BE2C (cell line): ENCODE measurements at regions not wholly inside any gene's neighbourhood (a gene's known extent, or its start where the extent isn't known, plus 50 kb on each side); places are given as distances from the start of the nearest gene placed in this dataset.

Experiments
- DNase-seq: peaks from one replicate; pipeline ENCODE4 v3.0.0-alpha.2; 2020
- H3K27me3 ChIP-seq: fragments of 250-450 bp; sonication (Bioruptor Pico); 2 replicates; pipeline ENCODE4 v1.5.1; 2020; ENCODE audit warnings: mild to moderate bottlenecking
- H3K36me3 ChIP-seq: fragments of 250-450 bp; sonication (Bioruptor Pico); 2 replicates; pipeline ENCODE4 v1.5.1; 2020; ENCODE audit warnings: mild to moderate bottlenecking
- H3K4me1 ChIP-seq: fragments of 250-450 bp; sonication (Bioruptor Pico); 2 replicates; pipeline ENCODE4 v1.5.1; 2020
- H3K4me3 ChIP-seq: 2 replicates; pipeline ENCODE4 v1.5.1; 2011; ENCODE audit warnings: low read depth, low read length
- H3K9me3 ChIP-seq: fragments of 250-450 bp; sonication (Bioruptor Pico); 2 replicates; pipeline ENCODE4 v1.5.1; 2020
- TF ChIP-seq, protein P1 (sequence below): IDR thresholded peaks from 2 replicates; pipeline ENCODE4 v1.5.1; 2012; ENCODE audit warnings: mild to moderate bottlenecking, low read depth, low read length

GRCh38 chr21:18608226-18608625 lies 204.6 kb upstream of the TMPRSS15 start:
- no peak for DNase-seq
- H3K36me3 ChIP-seq = no peaks in the 10 kb centered on the region
- no peaks in the 10 kb centered on the region for H3K9me3 ChIP-seq
- H3K4me1 ChIP-seq = no peaks in the 10 kb centered on the region; the same call in 1 of the 2 replicates
- H3K4me3 ChIP-seq = no peak overlapping the region
- no peaks in the 10 kb centered on the region for H3K27me3 ChIP-seq
- TF ChIP-seq, protein P1, sequence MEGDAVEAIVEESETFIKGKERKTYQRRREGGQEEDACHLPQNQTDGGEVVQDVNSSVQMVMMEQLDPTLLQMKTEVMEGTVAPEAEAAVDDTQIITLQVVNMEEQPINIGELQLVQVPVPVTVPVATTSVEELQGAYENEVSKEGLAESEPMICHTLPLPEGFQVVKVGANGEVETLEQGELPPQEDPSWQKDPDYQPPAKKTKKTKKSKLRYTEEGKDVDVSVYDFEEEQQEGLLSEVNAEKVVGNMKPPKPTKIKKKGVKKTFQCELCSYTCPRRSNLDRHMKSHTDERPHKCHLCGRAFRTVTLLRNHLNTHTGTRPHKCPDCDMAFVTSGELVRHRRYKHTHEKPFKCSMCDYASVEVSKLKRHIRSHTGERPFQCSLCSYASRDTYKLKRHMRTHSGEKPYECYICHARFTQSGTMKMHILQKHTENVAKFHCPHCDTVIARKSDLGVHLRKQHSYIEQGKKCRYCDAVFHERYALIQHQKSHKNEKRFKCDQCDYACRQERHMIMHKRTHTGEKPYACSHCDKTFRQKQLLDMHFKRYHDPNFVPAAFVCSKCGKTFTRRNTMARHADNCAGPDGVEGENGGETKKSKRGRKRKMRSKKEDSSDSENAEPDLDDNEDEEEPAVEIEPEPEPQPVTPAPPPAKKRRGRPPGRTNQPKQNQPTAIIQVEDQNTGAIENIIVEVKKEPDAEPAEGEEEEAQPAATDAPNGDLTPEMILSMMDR = no peak

- Histone ChIP-seq H3K27me3 (no peaks in the 10 kb centered on the region), H3K4me3 (no peak overlapping the region), H3K9me3 (no peaks in the 10 kb centered on the region), H3K36me3 (no peaks in the 10 kb centered on the region), H3K4me1 (peaks cover 5% of the 10 kb centered on the region; the same call in 1 of the 2 replicates)
- TF ChIP-seq, protein P1 = no peak
- DNase-seq = no peak
These were observed 210.7 kb upstream of the TMPRSS15 start for GRCh38 chr21:18614303-18614702.

- H3K36me3 ChIP-seq = no peaks in the 10 kb centered on the region
- H3K9me3 ChIP-seq = no peaks in the 10 kb centered on the region
- H3K4me3 ChIP-seq = no peak overlapping the region
- H3K27me3 ChIP-seq = no peaks in the 10 kb centered on the region
- TF ChIP-seq, protein P1 = no peak
- DNase-seq = no peak
- H3K4me1 ChIP-seq = peaks cover 5% of the 10 kb centered on the region; the same call in 1 of the 2 replicates
These were observed 213.7 kb upstream of the TMPRSS15 start for GRCh38 chr21:18617291-18617690.

- H3K4me3 ChIP-seq = no peak overlapping the region
- H3K4me1 ChIP-seq = peaks cover 5% of the 10 kb centered on the region; the same call in 1 of the 2 replicates
- no peaks in the 10 kb centered on the region for H3K27me3 ChIP-seq
- no peak for DNase-seq
- TF ChIP-seq, protein P1 = no peak
- no peaks in the 10 kb centered on the region for H3K9me3 ChIP-seq
- H3K36me3 ChIP-seq = no peaks in the 10 kb centered on the region
These were observed 216.9 kb upstream of the TMPRSS15 start for GRCh38 chr21:18620436-18620835.

DNA sequence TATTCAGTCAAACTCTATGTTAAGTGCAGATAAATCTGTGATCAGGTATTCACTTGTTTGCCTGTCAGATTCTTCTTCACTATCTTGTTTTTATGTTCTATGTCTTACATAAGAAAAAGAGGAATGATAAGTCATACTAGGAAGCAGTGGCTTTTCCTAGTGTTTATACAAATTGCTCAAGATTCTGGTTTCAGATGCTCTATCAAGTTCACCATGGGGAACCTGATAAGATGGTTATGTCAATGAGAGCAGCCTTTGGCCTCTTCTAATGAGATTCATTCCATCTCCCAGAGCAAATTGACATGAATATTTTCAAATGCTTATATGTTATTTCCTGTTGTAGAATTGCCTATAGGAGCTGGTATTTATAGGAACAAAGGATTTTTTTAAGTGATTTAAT lies 218.8 kb upstream of the TMPRSS15 start:
- H3K4me1 ChIP-seq = peaks cover 3% of the 10 kb centered on the region; the same call in 1 of the 2 replicates
- no peak for DNase-seq
- H3K9me3 ChIP-seq = no peaks in the 10 kb centered on the region
- no peak overlapping the region for H3K4me3 ChIP-seq
- H3K36me3 ChIP-seq = no peaks in the 10 kb centered on the region
- H3K27me3 ChIP-seq = no peaks in the 10 kb centered on the region
- TF ChIP-seq, protein P1 = no peak

- H3K4me1 ChIP-seq = no peaks in the 10 kb centered on the region
- H3K36me3 ChIP-seq = no peaks in the 10 kb centered on the region
- H3K9me3 ChIP-seq = no peaks in the 10 kb centered on the region
- TF ChIP-seq, protein P1 = no peak
- no peak overlapping the region for H3K4me3 ChIP-seq
- no peak for DNase-seq
- no peaks in the 10 kb centered on the region for H3K27me3 ChIP-seq
These were observed 226.9 kb upstream of the TMPRSS15 start for GRCh38 chr21:18630446-18630845.
